ENCODE measurements at regions not wholly inside any gene's neighbourhood (a gene's known extent, or its start where the extent isn't known, plus 50 kb on each side); places are given as distances from the start of the nearest gene placed in this dataset.

- in situ Hi-C loops (cut with MboI; ENCODE audit: low pct_unique_long_range_greater_than_20kb in 2 of 9, low sequenced_read_pairs in 9 of 9, unreplicated experiment in 9 of 9): no loop called here
- no peaks in the 10 kb centered on the region for H3K4me1 ChIP-seq (replicated peaks in 1 of 2)
- no peak for ATAC-seq (replicated peaks in 6 of 8)
- no peak overlapping the region for H3K4me3 ChIP-seq
- 0 to 91% (median 32%) methylated on average over 1 of the region's 1 CpG; no CpG with 5 or more reads in 2 of the 10 experiments for WGBS, 10 experiments
- H3K27ac ChIP-seq: no peak overlapping the region
Observed at GRCh38 chr13:55992145-55992544, 1148.6 kb upstream of the PRR20A start.

DNA sequence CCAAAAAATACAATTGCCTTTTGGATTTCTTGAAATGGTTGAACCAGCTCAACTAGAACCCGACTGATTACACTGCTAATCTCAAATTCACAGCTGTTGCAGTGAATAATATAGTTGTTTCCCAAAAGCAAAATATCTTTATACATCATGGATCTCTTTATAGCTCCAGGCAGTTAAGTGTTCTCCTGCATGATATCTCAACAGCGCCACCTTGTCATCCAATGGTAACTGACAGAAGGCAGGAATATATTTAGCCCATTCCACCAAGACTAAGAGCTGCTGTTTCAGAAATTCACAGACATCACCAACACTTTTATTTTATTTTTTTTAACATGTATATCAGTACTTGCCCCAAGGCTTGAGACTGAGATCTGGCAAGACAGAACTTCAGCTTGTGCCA is 1141.0 kb upstream of the PRR20A start:
- ATAC-seq (replicated peaks in 6 of 8): no peak
- Histone ChIP-seq H3K27ac (no peak overlapping the region), H3K4me3 (no peak overlapping the region), H3K4me1 (replicated peaks in 1 of 2) (peaks cover 0 to 2% of the 10 kb centered on the region in 2 donors)
- 14 to 100% (median 93%) methylated on average over 1 to 2 of the region's 2 CpGs; no CpG with 5 or more reads in 4 of the 10 experiments for WGBS, 10 experiments
- in situ Hi-C loops (cut with MboI; ENCODE audit: low pct_unique_long_range_greater_than_20kb in 2 of 9, low sequenced_read_pairs in 9 of 9, unreplicated experiment in 9 of 9): no loop called here

DNA sequence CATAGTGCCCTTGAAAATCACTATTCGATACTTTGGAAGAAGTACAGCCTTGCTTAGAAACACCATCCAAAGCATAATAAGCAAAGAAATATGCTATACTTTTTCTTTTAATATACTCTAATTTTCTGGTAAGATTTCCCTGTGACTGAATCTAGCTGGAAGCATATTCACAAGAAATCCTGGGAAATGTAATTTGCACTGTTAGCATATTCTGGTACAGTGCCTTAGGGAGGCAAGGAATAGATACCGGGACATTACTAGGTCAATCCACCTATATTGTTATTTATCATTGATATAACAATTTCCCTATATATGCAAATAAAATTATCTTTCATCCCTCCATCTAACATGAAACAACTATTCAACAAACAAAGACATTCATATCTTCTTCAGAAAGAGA is 1131.3 kb upstream of the PRR20A start:
- H3K27ac ChIP-seq: no peak overlapping the region
- H3K4me3 ChIP-seq: no peak overlapping the region
- ATAC-seq (replicated peaks in 6 of 8): no peak
- WGBS, 10 experiments: 0 to 100% (median 94%) methylated on average over 1 to 2 of the region's 2 CpGs; no CpG with 5 or more reads in 1 of the 10 experiments
- H3K4me1 ChIP-seq (replicated peaks in 1 of 2): peaks cover 0 to 5% of the 10 kb centered on the region in 2 donors
- in situ Hi-C loops (cut with MboI; ENCODE audit: low pct_unique_long_range_greater_than_20kb in 2 of 9, low sequenced_read_pairs in 9 of 9, unreplicated experiment in 9 of 9): no loop called here

- 0 to 83% (median 57%) methylated on average over 1 to 2 of the region's 2 CpGs; no CpG with 5 or more reads in 1 of the 10 experiments for WGBS, 10 experiments
- H3K4me3 ChIP-seq: no peak overlapping the region
- in situ Hi-C loops (cut with MboI; ENCODE audit: low pct_unique_long_range_greater_than_20kb in 2 of 9, low sequenced_read_pairs in 9 of 9, unreplicated experiment in 9 of 9): no loop called here
- peaks cover 2 to 10% of the 10 kb centered on the region in 2 donors for H3K4me1 ChIP-seq (replicated peaks in 1 of 2)
- peak in 3 of 8 experiments; percentile 49 to 59 (median 53) for ATAC-seq (replicated peaks in 6 of 8)
- no peak overlapping the region for H3K27ac ChIP-seq
Observed at GRCh38 chr13:56012644-56013043, 1128.1 kb upstream of the PRR20A start.

- 19 to 100% (median 100%) methylated on average over 1 to 2 of the region's 2 CpGs; no CpG with 5 or more reads in 2 of the 10 experiments for WGBS, 10 experiments
- Histone ChIP-seq H3K4me1 (replicated peaks in 1 of 2) (peaks cover 2 to 10% of the 10 kb centered on the region in 2 donors), H3K27ac (no peak overlapping the region), H3K4me3 (no peak overlapping the region)
- in situ Hi-C loops (cut with MboI; ENCODE audit: low pct_unique_long_range_greater_than_20kb in 2 of 9, low sequenced_read_pairs in 9 of 9, unreplicated experiment in 9 of 9): no loop called here
- peak in 1 of 8 experiments; percentile 27 for ATAC-seq (replicated peaks in 6 of 8)
Observed at GRCh38 chr13:56015919-56016318, 1124.8 kb upstream of the PRR20A start.

DNA sequence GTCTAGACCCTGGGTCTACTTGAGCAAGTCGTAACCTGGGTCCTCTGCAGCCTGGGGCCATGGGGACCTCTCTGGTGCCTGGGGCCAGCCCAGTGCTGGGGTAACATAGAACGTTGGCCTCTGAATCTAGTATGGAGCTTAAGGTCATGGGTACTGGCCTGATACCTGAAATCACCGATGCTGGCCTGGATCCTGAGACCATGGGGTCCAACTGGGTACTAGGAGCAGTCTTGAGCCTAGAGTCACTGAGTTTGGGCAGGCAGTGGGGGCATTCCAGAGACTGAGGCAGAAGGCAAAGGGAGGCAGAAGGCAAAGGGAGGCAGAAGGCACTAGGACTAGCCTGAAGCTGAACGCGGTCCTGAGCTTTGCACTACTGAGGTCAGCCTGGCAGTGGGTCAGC is 1121.1 kb upstream of the PRR20A start:
- Histone ChIP-seq H3K4me3 (no peak overlapping the region), H3K4me1 (replicated peaks in 1 of 2) (peaks cover 2 to 5% of the 10 kb centered on the region in 2 donors), H3K27ac (no peak overlapping the region)
- in situ Hi-C loops (cut with MboI; ENCODE audit: low pct_unique_long_range_greater_than_20kb in 2 of 9, low sequenced_read_pairs in 9 of 9, unreplicated experiment in 9 of 9): no loop called here
- no peak for ATAC-seq (replicated peaks in 6 of 8)
- 6 to 100% (median 85%) methylated on average over 1 to 4 of the region's 5 CpGs; no CpG with 5 or more reads in 4 of the 10 experiments for WGBS, 10 experiments

- 32 to 95% (median 63%) methylated on average over 1 to 3 of the region's 3 CpGs; no CpG with 5 or more reads in 3 of the 10 experiments for WGBS, 10 experiments
- no peak for ATAC-seq (replicated peaks in 6 of 8)
- H3K4me3 ChIP-seq: no peak overlapping the region
- in situ Hi-C loops (cut with MboI; ENCODE audit: low pct_unique_long_range_greater_than_20kb in 2 of 9, low sequenced_read_pairs in 9 of 9, unreplicated experiment in 9 of 9): no loop called here
- no peak overlapping the region for H3K27ac ChIP-seq
- H3K4me1 ChIP-seq (replicated peaks in 1 of 2): peaks cover 2 to 5% of the 10 kb centered on the region in 2 donors
Observed at GRCh38 chr13:56020425-56020824, 1120.3 kb upstream of the PRR20A start.

DNA sequence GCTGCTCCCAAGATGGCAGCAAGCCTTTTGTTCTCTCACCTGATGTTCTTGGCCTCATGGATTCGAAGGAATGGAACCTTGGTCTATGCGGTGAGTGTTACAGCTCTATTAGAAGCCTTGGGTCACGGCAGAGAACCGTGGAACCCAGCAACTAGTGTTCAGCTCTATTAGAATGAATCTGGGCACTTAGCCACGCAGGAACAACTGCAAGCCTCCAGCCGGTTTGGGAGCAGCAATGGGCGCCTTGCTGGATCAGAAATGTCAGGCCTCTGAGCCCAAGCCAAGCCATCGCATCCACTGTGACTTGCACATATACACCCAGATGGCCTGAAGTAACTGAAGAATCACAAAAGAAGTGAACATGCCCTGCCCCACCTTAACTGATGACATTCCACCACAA is 1100.7 kb upstream of the PRR20A start:
- 10 to 94% (median 59%) methylated on average over 2 to 7 of the region's 8 CpGs; no CpG with 5 or more reads in 2 of the 10 experiments for WGBS, 10 experiments
- Histone ChIP-seq H3K4me3 (no peak overlapping the region), H3K27ac (no peak overlapping the region), H3K4me1 (replicated peaks in 1 of 2) (no peaks in the 10 kb centered on the region)
- in situ Hi-C loops (cut with MboI; ENCODE audit: low pct_unique_long_range_greater_than_20kb in 2 of 9, low sequenced_read_pairs in 9 of 9, unreplicated experiment in 9 of 9): no loop called here
- no peak for ATAC-seq (replicated peaks in 6 of 8)

DNA sequence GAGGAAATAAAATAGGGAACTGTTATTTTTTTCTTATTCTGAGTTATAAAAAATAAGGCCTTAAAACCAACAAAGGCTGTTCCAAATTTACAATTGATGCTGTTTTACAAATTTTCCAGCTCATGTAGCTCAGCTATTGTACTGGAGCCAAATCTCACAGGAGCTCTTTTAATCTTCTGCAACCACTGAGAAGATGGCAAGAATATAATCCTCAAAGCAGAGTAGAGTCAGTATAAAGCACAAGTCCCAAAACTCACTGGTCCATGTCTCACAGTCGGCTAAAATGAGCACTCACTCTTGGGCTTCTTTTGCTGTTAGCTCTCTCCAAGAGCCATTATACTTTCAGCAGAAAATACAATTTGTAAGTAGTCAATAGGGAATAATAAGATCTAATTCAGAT is 1074.4 kb upstream of the PRR20A start:
- ATAC-seq (replicated peaks in 6 of 8): no peak
- Histone ChIP-seq H3K27ac (no peak overlapping the region), H3K4me3 (no peak overlapping the region), H3K4me1 (replicated peaks in 1 of 2) (no peaks in the 10 kb centered on the region)
- in situ Hi-C loops (cut with MboI; ENCODE audit: low pct_unique_long_range_greater_than_20kb in 2 of 9, low sequenced_read_pairs in 9 of 9, unreplicated experiment in 9 of 9): no loop called here
- 0 to 100% (median 82%) methylated on average over 1 of the region's 1 CpG; no CpG with 5 or more reads in 3 of the 10 experiments for WGBS, 10 experiments

GRCh38 chr13:56102641-56103040 is 1038.1 kb upstream of the PRR20A start:
- no peak for ATAC-seq (replicated peaks in 6 of 8)
- Histone ChIP-seq H3K4me1 (replicated peaks in 1 of 2) (no peaks in the 10 kb centered on the region), H3K4me3 (no peak overlapping the region), H3K27ac (no peak overlapping the region)
- in situ Hi-C loops (cut with MboI; ENCODE audit: low pct_unique_long_range_greater_than_20kb in 2 of 9, low sequenced_read_pairs in 9 of 9, unreplicated experiment in 9 of 9): no loop called here
- WGBS, 10 experiments: 0 to 100% (median 70%) methylated on average over 1 of the region's 1 CpG; no CpG with 5 or more reads in 4 of the 10 experiments

DNA sequence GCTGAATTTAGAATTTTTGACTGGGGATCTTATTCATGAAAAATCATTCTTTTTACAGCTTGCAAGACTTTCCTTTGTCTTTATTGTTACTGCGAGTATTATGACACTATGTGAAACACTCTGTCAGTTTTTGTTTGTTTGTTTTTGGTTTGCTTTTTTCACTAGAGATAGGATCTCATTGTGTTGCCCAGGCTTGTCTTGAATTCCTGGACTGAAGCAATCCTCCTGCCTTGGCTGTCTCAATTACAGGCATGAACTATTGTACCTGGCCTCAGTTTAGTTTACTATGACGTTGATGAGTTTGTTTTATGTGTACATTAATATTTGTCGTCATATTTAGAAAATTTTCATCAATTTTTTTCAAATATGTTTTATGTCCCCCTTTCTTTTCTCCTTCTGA is 1030.0 kb upstream of the PRR20A start:
- no peak overlapping the region for H3K27ac ChIP-seq
- in situ Hi-C loops (cut with MboI; ENCODE audit: low pct_unique_long_range_greater_than_20kb in 2 of 9, low sequenced_read_pairs in 9 of 9, unreplicated experiment in 9 of 9): no loop called here
- no peak for ATAC-seq (replicated peaks in 6 of 8)
- 0 to 100% (median 52%) methylated on average over 1 to 3 of the region's 3 CpGs for WGBS, 10 experiments
- no peaks in the 10 kb centered on the region for H3K4me1 ChIP-seq (replicated peaks in 1 of 2)
- no peak overlapping the region for H3K4me3 ChIP-seq

GRCh38 chr13:56134524-56134923 is 1006.2 kb upstream of the PRR20A start:
- no peak overlapping the region for H3K4me3 ChIP-seq
- in situ Hi-C loops (cut with MboI; ENCODE audit: low pct_unique_long_range_greater_than_20kb in 2 of 9, low sequenced_read_pairs in 9 of 9, unreplicated experiment in 9 of 9): no loop called here
- 0 to 89% (median 58%) methylated on average over 1 to 3 of the region's 3 CpGs; no CpG with 5 or more reads in 2 of the 10 experiments for WGBS, 10 experiments
- no peak overlapping the region for H3K27ac ChIP-seq
- ATAC-seq (replicated peaks in 6 of 8): no peak
- no peaks in the 10 kb centered on the region for H3K4me1 ChIP-seq (replicated peaks in 1 of 2)

- H3K4me1 ChIP-seq (replicated peaks in 1 of 2): no peaks in the 10 kb centered on the region
- no peak overlapping the region for H3K4me3 ChIP-seq
- no peak overlapping the region for H3K27ac ChIP-seq
- 0 to 100% (median 40%) methylated on average over 1 to 2 of the region's 2 CpGs; no CpG with 5 or more reads in 5 of the 10 experiments for WGBS, 10 experiments
- ATAC-seq (replicated peaks in 6 of 8): no peak
- in situ Hi-C loops (cut with MboI; ENCODE audit: low pct_unique_long_range_greater_than_20kb in 2 of 9, low sequenced_read_pairs in 9 of 9, unreplicated experiment in 9 of 9): no loop called here
Observed at GRCh38 chr13:56166864-56167263, 973.9 kb upstream of the PRR20A start.

GRCh38 chr13:56168581-56168980 is 972.1 kb upstream of the PRR20A start:
- WGBS, 10 experiments: 0 to 100% (median 80%) methylated on average over 2 of the region's 2 CpGs; no CpG with 5 or more reads in 3 of the 10 experiments
- Histone ChIP-seq H3K4me1 (replicated peaks in 1 of 2) (no peaks in the 10 kb centered on the region), H3K4me3 (no peak overlapping the region), H3K27ac (no peak overlapping the region)
- no peak for ATAC-seq (replicated peaks in 6 of 8)
- in situ Hi-C loops (cut with MboI; ENCODE audit: low pct_unique_long_range_greater_than_20kb in 2 of 9, low sequenced_read_pairs in 9 of 9, unreplicated experiment in 9 of 9): no loop called here

Data from motor neuron (in vitro differentiated cells).